H9 (cell line): ENCODE measurements at regions not wholly inside any gene's neighbourhood (a gene's known extent, or its start where the extent isn't known, plus 50 kb on each side); places are given as distances from the start of the nearest gene placed in this dataset.

Experiments
- DNase-seq: peaks from one replicate; pipeline ENCODE4 v3.0.0-alpha.2; 2017
- H2AFZ ChIP-seq: one replicate; pipeline ENCODE4 v1.6.1; 2013; ENCODE audit warnings: mild to moderate bottlenecking, low read length, control low read depth, moderate library complexity
- H2AK5ac ChIP-seq: 2 replicates; pipeline ENCODE4 v1.6.1; 2013; ENCODE audit warnings: low read length, control low read depth, mixed read lengths; ENCODE audit not compliant: insufficient read length
- H2BK120ac ChIP-seq: one replicate; pipeline ENCODE4 v1.6.1; 2013; ENCODE audit warnings: low read depth, mild to moderate bottlenecking, low read length, control low read depth, inconsistent platforms; ENCODE audit not compliant: poor library complexity, severe bottlenecking
- H2BK12ac ChIP-seq: 2 replicates; pipeline ENCODE4 v1.6.1; 2013; ENCODE audit warnings: low read length, control low read depth, mixed read lengths, low read depth; ENCODE audit not compliant: insufficient read length
- H2BK15ac ChIP-seq: 2 replicates; pipeline ENCODE4 v1.6.1; 2013; ENCODE audit warnings: low read depth, low read length, control low read depth
- H2BK20ac ChIP-seq: one replicate; pipeline ENCODE4 v1.6.1; 2013; ENCODE audit warnings: low read depth, mild to moderate bottlenecking, low read length, control low read depth, inconsistent platforms; ENCODE audit not compliant: poor library complexity, severe bottlenecking
- H2BK5ac ChIP-seq: 2 replicates; pipeline ENCODE4 v1.6.1; 2013; ENCODE audit warnings: low read length, control low read depth, mixed read lengths; ENCODE audit not compliant: insufficient read length
- H3K14ac ChIP-seq: 2 replicates; pipeline ENCODE4 v1.6.1; 2013; ENCODE audit warnings: low read length, control low read depth; ENCODE audit not compliant: insufficient read depth
- H3K18ac ChIP-seq: 2 replicates; pipeline ENCODE4 v1.6.1; 2013; ENCODE audit warnings: low read depth, mild to moderate bottlenecking, mixed read lengths, low read length, control low read depth; ENCODE audit not compliant: insufficient read length
- H3K23ac ChIP-seq: 2 replicates; pipeline ENCODE4 v1.6.1; 2013; ENCODE audit warnings: low read length, control low read depth, mixed read lengths, low read depth; ENCODE audit not compliant: insufficient read length
- H3K23me2 ChIP-seq: 2 replicates; pipeline ENCODE4 v1.6.1; 2013; ENCODE audit warnings: low read depth, mild to moderate bottlenecking, mixed read lengths, low read length, control low read depth; ENCODE audit not compliant: insufficient read length, poor library complexity, severe bottlenecking
- H3K27ac ChIP-seq: 2 replicates; pipeline ENCODE4 v1.5.1; 2013; ENCODE audit warnings: low read length, control low read depth, mixed read lengths, low read depth; ENCODE audit not compliant: insufficient read length
- H3K27me3 ChIP-seq: 2 replicates; pipeline ENCODE4 v1.6.1; 2013; ENCODE audit warnings: low read length, control low read depth, inconsistent platforms; ENCODE audit not compliant: insufficient read depth
- H3K4ac ChIP-seq: 2 replicates; pipeline ENCODE4 v1.6.1; 2013; ENCODE audit warnings: low read depth, mild to moderate bottlenecking, control low read depth, inconsistent platforms, low read length, moderate library complexity
- H3K4me1 ChIP-seq: 2 replicates; pipeline ENCODE4 v1.6.1; 2013; ENCODE audit warnings: low read length, control low read depth, inconsistent platforms; ENCODE audit not compliant: insufficient read depth
- H3K4me2 ChIP-seq: 2 replicates; pipeline ENCODE4 v1.6.1; 2013; ENCODE audit warnings: low read length, control low read depth, mixed read lengths; ENCODE audit not compliant: insufficient read length, insufficient read depth
- H3K56ac ChIP-seq: 2 replicates; pipeline ENCODE4 v1.6.1; 2013; ENCODE audit warnings: low read depth, mild to moderate bottlenecking, mixed read lengths, low read length, control low read depth; ENCODE audit not compliant: insufficient read length
- H3K79me1 ChIP-seq: 2 replicates; pipeline ENCODE4 v1.6.1; 2013; ENCODE audit warnings: low read depth, mild to moderate bottlenecking, moderate library complexity, low read length, control low read depth, inconsistent platforms; ENCODE audit not compliant: insufficient read depth, poor library complexity, severe bottlenecking
- H3K79me2 ChIP-seq: 2 replicates; pipeline ENCODE4 v1.6.1; 2013; ENCODE audit warnings: low read length, control low read depth, inconsistent platforms; ENCODE audit not compliant: insufficient read depth
- H3K9ac ChIP-seq: 2 replicates; pipeline ENCODE4 v1.6.1; 2013; ENCODE audit warnings: low read length, control low read depth, mixed read lengths; ENCODE audit not compliant: insufficient read length; ENCODE audit errors: extremely low read depth
- H3K9me3 ChIP-seq: one replicate; pipeline ENCODE4 v1.6.1; 2013; ENCODE audit warnings: low read depth, low read length, inconsistent platforms; ENCODE audit not compliant: control insufficient read depth
- H3T11ph ChIP-seq: one replicate; pipeline ENCODE4 v1.6.1; 2013; ENCODE audit warnings: mild to moderate bottlenecking, low read length, control low read depth, inconsistent platforms
- H4K20me1 ChIP-seq: one replicate; pipeline ENCODE4 v1.6.1; 2013; ENCODE audit not compliant: control insufficient read depth, insufficient read length, insufficient read depth
- H4K5ac ChIP-seq: 2 replicates; pipeline ENCODE4 v1.6.1; 2013; ENCODE audit warnings: low read depth, mild to moderate bottlenecking, mixed read lengths, low read length, control low read depth; ENCODE audit not compliant: insufficient read length
- H4K8ac ChIP-seq: replicated peaks from 2 replicates; pipeline ENCODE4 v1.6.1; 2013; ENCODE audit warnings: low read length, control low read depth, mixed read lengths, low read depth; ENCODE audit not compliant: insufficient read length
- H4K91ac ChIP-seq: 2 replicates; pipeline ENCODE4 v1.6.1; 2013; ENCODE audit warnings: low read depth, mild to moderate bottlenecking, moderate library complexity, mixed read lengths, low read length, control low read depth; ENCODE audit not compliant: insufficient read length
- H3K27ac Mint-ChIP-seq, 3 experiments: 2 replicates in 2 of 3; 3 replicates in 1 of 3; pipeline ENCODE4 v1.8.0; 2020 to 2021; ENCODE audit warnings: mixed read lengths in 3 of 3, mild to moderate bottlenecking in 1 of 3, moderate library complexity in 1 of 3
- H3K27me3 Mint-ChIP-seq: 2 replicates; pipeline ENCODE4 v1.8.0; 2021; ENCODE audit warnings: low read depth, mild to moderate bottlenecking, moderate library complexity, mixed read lengths
- H3K36me3 Mint-ChIP-seq, 3 experiments: 2 replicates in 2 of 3; 3 replicates in 1 of 3; pipeline ENCODE4 v1.8.0; 2020 to 2021; ENCODE audit warnings: low read depth in 3 of 3, mixed read lengths in 3 of 3; ENCODE audit not compliant: insufficient read depth in 1 of 3
- H3K4me1 Mint-ChIP-seq, 2 experiments: 2 replicates each; pipeline ENCODE4 v1.8.0; 2020; ENCODE audit warnings: mixed read lengths in 2 of 2
- H3K4me3 Mint-ChIP-seq, 2 experiments: 2 replicates in 1 of 2; 3 replicates in 1 of 2; pipeline ENCODE4 v1.8.0; 2020 to 2021; ENCODE audit warnings: mild to moderate bottlenecking in 2 of 2, mixed read lengths in 2 of 2, moderate library complexity in 1 of 2
- H3K9me3 Mint-ChIP-seq, 2 experiments: 2 replicates in 1 of 2; 3 replicates in 1 of 2; pipeline ENCODE4 v1.8.0; 2020; ENCODE audit warnings: mild to moderate bottlenecking in 2 of 2, mixed read lengths in 2 of 2, moderate library complexity in 1 of 2
- WGBS: extraction: QIAGEN DNeasy Blood & Tissue Kit; methylation state at CpG from one replicate; pipeline ENCODE4 v1.1.7; 2013; ENCODE audit warnings: missing lambda C conversion rate, low lambda C conversion rate, mixed read lengths; ENCODE audit not compliant: insufficient read length; ENCODE audit errors: extremely low coverage; 5-methylcytosine and 5-hydroxymethylcytosine counted together
- TF ChIP-seq, protein P1 (sequence below): fragments of 200-600 bp; sonication (generic); conservative IDR thresholded peaks from 3 replicates; pipeline ENCODE4 v1.8.0; 2021; ENCODE audit warnings: antibody characterized with exemption, mild to moderate bottlenecking

DNA sequence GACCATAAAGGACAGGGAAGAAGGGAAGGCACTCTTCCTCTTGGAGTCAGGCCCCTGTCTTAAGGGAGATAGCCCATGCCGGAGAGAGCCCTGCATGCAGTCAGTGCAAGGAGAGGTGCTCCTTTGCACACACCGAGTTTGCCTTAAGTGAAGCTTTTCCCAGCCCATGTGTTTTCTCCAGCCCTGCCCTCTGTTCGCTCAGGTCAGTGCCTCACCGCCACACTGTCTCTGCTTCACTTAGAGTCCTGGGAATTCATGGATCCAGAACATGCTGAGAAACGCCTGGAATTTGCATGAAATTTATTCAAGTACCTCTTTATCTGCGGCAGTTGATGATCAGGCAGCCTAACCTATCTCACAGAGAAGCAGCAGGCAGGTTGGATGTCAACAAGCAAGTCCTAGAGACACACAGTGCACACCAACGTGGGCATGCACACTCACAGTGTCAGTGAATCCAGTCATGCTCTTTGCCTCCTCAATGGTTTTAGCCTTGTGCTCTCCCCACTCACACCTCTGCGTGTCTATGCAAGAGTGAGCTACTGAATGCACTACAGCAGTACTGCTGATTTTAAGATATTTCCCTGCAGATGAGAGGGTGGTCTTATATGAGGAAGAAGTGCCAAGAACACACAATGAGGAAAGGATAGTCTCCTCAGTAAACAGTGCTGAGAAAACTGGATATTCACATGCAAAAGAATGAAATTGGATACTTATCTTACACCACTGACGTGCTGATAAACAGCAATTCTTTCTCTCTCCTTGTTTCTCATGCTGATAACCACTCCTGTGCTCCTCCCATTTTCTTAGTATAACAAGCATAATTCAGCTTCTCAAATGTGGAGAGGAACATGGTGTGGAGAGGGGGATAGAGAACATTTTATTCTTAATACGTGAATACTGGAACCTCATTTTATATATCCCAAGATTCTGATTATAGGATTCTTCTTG is 295.1 kb upstream of the CDYL start:
- Mint-ChIP-seq H3K4me3 (no peak overlapping the region), H3K9me3 (peaks cover 4 to 7% of the 10 kb centered on the region in 2 experiments; a peak in 4 of 5 replicates), H3K4me1 (peaks cover 29 to 35% of the 10 kb centered on the region in 2 experiments), H3K36me3 (peaks cover 0 to 12% (median 6%) of the 10 kb centered on the region in 3 experiments; a peak in 5 of 7 replicates), H3K27me3 (peaks cover 22% of the 10 kb centered on the region), H3K27ac (no peak overlapping the region)
- peaks cover 9% of the 10 kb centered on the region; the same call in 1 of the 2 replicates for H3K4me1 ChIP-seq
- no peak for DNase-seq
- no peak overlapping the region for H3K4ac ChIP-seq
- H2AFZ ChIP-seq = no peak overlapping the region
- no peak overlapping the region for H3K18ac ChIP-seq
- no peak overlapping the region for H4K5ac ChIP-seq
- no peaks in the 10 kb centered on the region for H3K79me1 ChIP-seq
- no peak overlapping the region for H2BK5ac ChIP-seq
- H3K27me3 ChIP-seq = peaks cover 2% of the 10 kb centered on the region; the same call in 1 of the 2 replicates
- H3K79me2 ChIP-seq = no peaks in the 10 kb centered on the region
- no peak overlapping the region for H2BK20ac ChIP-seq
- H3K23ac ChIP-seq = no peak overlapping the region
- no peak overlapping the region for H2BK12ac ChIP-seq
- no peak overlapping the region for H3T11ph ChIP-seq
- TF ChIP-seq, protein P1, sequence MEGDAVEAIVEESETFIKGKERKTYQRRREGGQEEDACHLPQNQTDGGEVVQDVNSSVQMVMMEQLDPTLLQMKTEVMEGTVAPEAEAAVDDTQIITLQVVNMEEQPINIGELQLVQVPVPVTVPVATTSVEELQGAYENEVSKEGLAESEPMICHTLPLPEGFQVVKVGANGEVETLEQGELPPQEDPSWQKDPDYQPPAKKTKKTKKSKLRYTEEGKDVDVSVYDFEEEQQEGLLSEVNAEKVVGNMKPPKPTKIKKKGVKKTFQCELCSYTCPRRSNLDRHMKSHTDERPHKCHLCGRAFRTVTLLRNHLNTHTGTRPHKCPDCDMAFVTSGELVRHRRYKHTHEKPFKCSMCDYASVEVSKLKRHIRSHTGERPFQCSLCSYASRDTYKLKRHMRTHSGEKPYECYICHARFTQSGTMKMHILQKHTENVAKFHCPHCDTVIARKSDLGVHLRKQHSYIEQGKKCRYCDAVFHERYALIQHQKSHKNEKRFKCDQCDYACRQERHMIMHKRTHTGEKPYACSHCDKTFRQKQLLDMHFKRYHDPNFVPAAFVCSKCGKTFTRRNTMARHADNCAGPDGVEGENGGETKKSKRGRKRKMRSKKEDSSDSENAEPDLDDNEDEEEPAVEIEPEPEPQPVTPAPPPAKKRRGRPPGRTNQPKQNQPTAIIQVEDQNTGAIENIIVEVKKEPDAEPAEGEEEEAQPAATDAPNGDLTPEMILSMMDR = no peak
- H4K91ac ChIP-seq = no peak overlapping the region
- H3K14ac ChIP-seq = no peak overlapping the region
- H3K56ac ChIP-seq = no peak overlapping the region
- no peak overlapping the region for H2BK120ac ChIP-seq
- H3K23me2 ChIP-seq = no peaks in the 10 kb centered on the region
- H3K4me2 ChIP-seq = no peak overlapping the region
- no peaks in the 10 kb centered on the region for H3K9me3 ChIP-seq
- no peak overlapping the region for H2AK5ac ChIP-seq
- WGBS = no CpG with 5 or more reads among the region's 10 CpGs
- H3K9ac ChIP-seq = no peak overlapping the region
- H3K27ac ChIP-seq = no peak overlapping the region
- H2BK15ac ChIP-seq = no peak overlapping the region
- H4K20me1 ChIP-seq = no peaks in the 10 kb centered on the region
- H4K8ac ChIP-seq = no peak overlapping the region
